Natural killer cell (primary cell): ENCODE measurements at regions not wholly inside any gene's neighbourhood (a gene's known extent, or its start where the extent isn't known, plus 50 kb on each side); places are given as distances from the start of the nearest gene placed in this dataset.

Source experiments
- ATAC-seq, 3 donors: fragments of 150-1000 bp in 2 of 3; fragments of 200-7000 bp in 1 of 3; cut with Tn5 transposase; 1 replicate in 1 of 3; 2 replicates in 2 of 3; pipeline ENCODE4 v1.10.0; 2021; ENCODE audit warnings: mild to moderate bottlenecking in 2 of 3, moderate library complexity in 2 of 3
- DNase-seq, 2 donors: peaks; one replicate each; pipeline versions ENCODE4 v3.0.0 to v3.0.0-alpha.2; 2013 to 2021; ENCODE audit warnings: mixed read lengths in 1 of 2
- H3K27ac ChIP-seq: one replicate; pipeline ENCODE4 v1.5.1; 2013; ENCODE audit warnings: mild to moderate bottlenecking, low read length
- H3K27me3 ChIP-seq: one replicate; pipeline ENCODE4 v1.6.1; 2013; ENCODE audit warnings: low read length; ENCODE audit not compliant: control insufficient read depth, insufficient read depth
- H3K36me3 ChIP-seq: one replicate; pipeline ENCODE4 v1.6.1; 2013; ENCODE audit warnings: low read length; ENCODE audit not compliant: control insufficient read depth, insufficient read depth
- H3K4me1 ChIP-seq: one replicate; pipeline ENCODE4 v1.6.1; 2013; ENCODE audit warnings: low read length; ENCODE audit not compliant: control insufficient read depth, insufficient read depth
- H3K4me3 ChIP-seq: one replicate; pipeline ENCODE4 v1.5.1; 2013; ENCODE audit warnings: low read length
- H3K9me3 ChIP-seq: one replicate; pipeline ENCODE4 v1.6.1; 2013; ENCODE audit warnings: low read length; ENCODE audit not compliant: control insufficient read depth, insufficient read depth
- H3K27ac Mint-ChIP-seq, 2 donors: one replicate each; pipeline ENCODE4 v1.8.0; 2022; ENCODE audit warnings: mild to moderate bottlenecking in 2 of 2, mixed read lengths in 2 of 2, moderate library complexity in 1 of 2
- H3K27me3 Mint-ChIP-seq, 2 donors: one replicate each; pipeline ENCODE4 v1.8.0; 2022; ENCODE audit warnings: low read depth in 2 of 2, mixed read lengths in 2 of 2
- H3K36me3 Mint-ChIP-seq: one replicate; pipeline ENCODE4 v1.8.0; 2022; ENCODE audit warnings: mixed read lengths
- H3K4me1 Mint-ChIP-seq, 2 donors: one replicate each; pipeline ENCODE4 v1.8.0; 2022; ENCODE audit warnings: mixed read lengths in 2 of 2
- H3K4me3 Mint-ChIP-seq: one replicate; pipeline ENCODE4 v1.8.0; 2022; ENCODE audit warnings: mild to moderate bottlenecking, moderate library complexity, mixed read lengths
- H3K9me3 Mint-ChIP-seq, 2 donors: one replicate each; pipeline ENCODE4 v1.8.0; 2022; ENCODE audit warnings: mixed read lengths in 2 of 2
- CTCF ChIP-seq: fragments of 200-600 bp; IDR thresholded peaks from one replicate; pipeline ENCODE4 v1.8.0; 2022; ENCODE audit warnings: antibody characterized with exemption
- WGBS: methylation state at CpG from one replicate; pipeline ENCODE4 v1.1.7; 2013; ENCODE audit warnings: missing lambda C conversion rate; ENCODE audit not compliant: insufficient coverage; 5-methylcytosine and 5-hydroxymethylcytosine counted together
- intact Hi-C: fragments of 100-400 bp; cut with micrococcal nuclease; formaldehyde crosslinking; loops from one replicate; pipeline ENCODE4 v1.14.2; 2022

- H3K9me3 ChIP-seq = no peaks in the 10 kb centered on the region
- no peaks in the 10 kb centered on the region for H3K4me1 ChIP-seq
- Mint-ChIP-seq H3K9me3 (no peaks in the 10 kb centered on the region), H3K4me3 (no peak overlapping the region), H3K36me3 (no peaks in the 10 kb centered on the region), H3K27me3 (peaks cover 7 to 9% of the 10 kb centered on the region in 2 donors), H3K4me1 (no peaks in the 10 kb centered on the region), H3K27ac (no peak overlapping the region)
- no peak for TF ChIP-seq CTCF
- ATAC-seq (no peak), DNase-seq (no peak)
- WGBS = 68% methylated on average over 3 of the region's 5 CpGs
- no peak overlapping the region for H3K4me3 ChIP-seq
- no peaks in the 10 kb centered on the region for H3K36me3 ChIP-seq
- no peak overlapping the region for H3K27ac ChIP-seq
- no peaks in the 10 kb centered on the region for H3K27me3 ChIP-seq
- intact Hi-C loops = no loop called here
These were observed 83.4 kb downstream of the MYCN start for GRCh38 chr2:16023506-16024360.

- no peak overlapping the region for H3K4me3 Mint-ChIP-seq
These were observed 82.3 kb downstream of the MYCN start for GRCh38 chr2:16022548-16023240.

GRCh38 chr2:16021611-16022363, 81.4 kb downstream of the MYCN start:
- TF ChIP-seq CTCF = no peak
- Mint-ChIP-seq H3K9me3 (no peaks in the 10 kb centered on the region), H3K27me3 (peaks cover 7 to 9% of the 10 kb centered on the region in 2 donors), H3K27ac (no peak overlapping the region), H3K4me3 (no peak overlapping the region), H3K4me1 (no peaks in the 10 kb centered on the region), H3K36me3 (no peaks in the 10 kb centered on the region)
- Histone ChIP-seq H3K4me1 (no peaks in the 10 kb centered on the region), H3K27me3 (no peaks in the 10 kb centered on the region), H3K36me3 (no peaks in the 10 kb centered on the region), H3K4me3 (no peak overlapping the region), H3K27ac (no peak overlapping the region), H3K9me3 (no peaks in the 10 kb centered on the region)
- ATAC-seq (no peak), DNase-seq (no peak)
- 85% methylated on average over 4 of the region's 4 CpGs for WGBS
- intact Hi-C loops = no loop called here

More at GRCh38 chr2:16022548-16023240, 82.3 kb downstream of the MYCN start:
- TF ChIP-seq CTCF = no peak
- no peaks in the 10 kb centered on the region for H3K9me3 Mint-ChIP-seq
- WGBS = 74% methylated on average over 6 of the region's 6 CpGs
- no peak overlapping the region for H3K27ac Mint-ChIP-seq
- H3K4me3 ChIP-seq = no peak overlapping the region
- no peaks in the 10 kb centered on the region for H3K36me3 Mint-ChIP-seq
- DNase-seq = no peak
- no peak for ATAC-seq
- H3K9me3 ChIP-seq = no peaks in the 10 kb centered on the region
- no peaks in the 10 kb centered on the region for H3K4me1 Mint-ChIP-seq
- H3K36me3 ChIP-seq = no peaks in the 10 kb centered on the region
- H3K4me1 ChIP-seq = no peaks in the 10 kb centered on the region
- H3K27me3 ChIP-seq = no peaks in the 10 kb centered on the region
- intact Hi-C loops = no loop called here
- peaks cover 7 to 9% of the 10 kb centered on the region in 2 donors for H3K27me3 Mint-ChIP-seq
- H3K27ac ChIP-seq = no peak overlapping the region
